Skeletal muscle cell (primary cell): ENCODE measurements at regions not wholly inside any gene's neighbourhood (a gene's known extent, or its start where the extent isn't known, plus 50 kb on each side); places are given as distances from the start of the nearest gene placed in this dataset.

Experiments
- DNase-seq: peaks from one replicate; pipeline ENCODE4 v3.0.0-alpha.2; 2010; ENCODE audit warnings: low read depth
- H3K4me3 ChIP-seq: 2 replicates; pipeline ENCODE4 v1.5.1; 2011; ENCODE audit warnings: low read depth, mild to moderate bottlenecking, control low read depth, low read length, moderate library complexity

DNA sequence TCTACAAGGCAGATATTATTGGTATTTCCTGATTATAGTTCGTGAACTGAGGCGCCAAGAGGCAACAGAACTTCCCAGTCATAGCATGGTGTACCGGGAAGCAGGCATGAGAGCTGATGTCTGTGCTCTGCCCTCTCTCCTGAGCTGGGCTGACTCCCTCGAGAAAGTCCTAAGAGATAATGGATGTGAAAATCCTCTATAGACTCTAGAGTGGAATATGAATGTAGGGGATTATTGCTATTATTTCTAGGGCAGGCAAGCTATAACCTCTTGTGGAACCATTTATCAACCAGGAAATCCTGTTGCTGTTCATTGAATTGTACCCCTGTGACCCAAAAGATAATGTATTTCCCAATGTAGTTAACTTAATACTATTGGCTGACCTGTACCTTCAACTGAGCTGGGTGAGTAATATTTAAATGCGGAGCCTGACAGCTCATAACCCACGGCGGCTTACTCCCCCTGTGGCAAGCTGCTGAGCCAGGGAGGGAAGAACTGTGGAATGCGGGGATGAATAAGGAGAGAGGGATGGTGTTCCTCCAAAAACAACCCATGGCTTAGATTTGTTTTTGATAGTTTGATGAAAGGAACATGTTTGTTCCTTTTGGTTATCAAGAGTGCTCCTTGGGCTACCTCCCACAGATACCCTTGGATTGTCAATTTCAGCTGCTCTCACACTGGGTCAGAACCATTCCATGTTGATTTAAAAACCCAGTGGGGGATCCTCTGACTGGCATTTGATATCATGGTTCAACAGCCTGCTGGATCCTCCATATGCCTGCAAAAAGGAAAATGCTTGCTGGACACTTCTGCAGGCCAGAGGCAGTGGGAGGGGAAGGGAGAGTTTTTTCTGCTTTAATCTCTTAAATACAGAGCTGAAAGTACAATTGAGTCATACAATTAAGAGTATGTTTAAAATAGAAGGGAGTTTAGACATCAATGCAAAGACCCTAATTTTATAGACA lies 339.0 kb upstream of the BOD1L1 start:
- no peak overlapping the region for H3K4me3 ChIP-seq
- no peak for DNase-seq

DNA sequence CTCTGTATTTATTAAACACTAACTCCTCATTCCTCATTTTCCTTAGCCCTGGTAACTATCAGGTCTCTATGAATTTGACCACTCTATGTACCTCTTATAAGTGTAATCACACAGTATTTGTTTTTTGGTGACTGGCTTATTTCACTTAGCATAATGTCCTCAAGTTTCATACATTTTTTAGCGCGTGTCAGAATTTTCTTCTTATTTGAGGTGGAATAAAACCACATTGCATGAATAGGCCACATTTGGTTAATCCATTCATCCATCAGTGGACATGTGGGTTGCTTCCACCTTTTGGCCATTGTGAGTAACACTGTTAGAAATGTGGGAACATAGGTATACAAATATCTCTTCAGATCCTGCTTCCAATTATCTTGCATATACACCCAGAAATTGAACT lies 341.2 kb upstream of the BOD1L1 start:
- DNase-seq = no peak
- H3K4me3 ChIP-seq = no peak overlapping the region

DNA sequence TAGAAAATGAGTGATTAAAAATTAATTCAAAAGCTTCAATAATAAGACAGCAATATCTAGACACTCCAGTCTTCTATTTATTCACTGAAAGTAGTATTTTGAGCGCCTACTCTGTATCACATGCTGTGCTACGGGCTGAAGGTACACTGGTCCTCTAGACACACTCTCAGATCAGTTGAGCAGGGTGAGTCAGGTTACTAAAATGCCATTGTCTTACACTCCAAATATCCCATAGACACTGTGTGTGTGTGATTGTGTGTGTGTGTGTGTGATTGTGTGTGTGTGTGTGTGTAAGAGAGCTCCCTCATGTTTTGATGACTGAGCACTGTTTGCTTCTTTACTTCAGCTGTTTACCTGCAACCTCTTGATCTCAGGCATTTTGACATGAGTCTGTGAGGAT lies 342.8 kb upstream of the BOD1L1 start:
- no peak overlapping the region for H3K4me3 ChIP-seq
- DNase-seq = no peak

DNA sequence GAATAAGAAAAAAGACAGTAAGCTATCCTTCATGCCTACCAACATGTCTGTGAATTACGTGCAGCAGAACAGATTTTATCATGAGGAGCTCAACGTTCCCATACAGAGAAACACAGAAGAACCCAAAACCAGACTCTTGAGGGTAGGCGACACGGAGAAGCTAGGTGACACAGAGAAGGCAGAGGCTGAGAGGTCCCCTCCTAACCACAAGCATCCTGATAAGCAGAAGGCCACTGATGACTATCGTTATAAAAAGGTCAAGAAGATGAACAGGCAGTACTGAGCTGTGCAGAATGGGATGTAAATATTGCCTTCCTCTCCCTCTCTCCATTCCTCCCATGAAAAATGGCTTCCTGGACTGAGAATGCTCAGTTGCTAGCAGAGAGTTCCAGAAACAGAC lies 350.2 kb upstream of the BOD1L1 start:
- DNase-seq = no peak
- H3K4me3 ChIP-seq = no peak overlapping the region

DNA sequence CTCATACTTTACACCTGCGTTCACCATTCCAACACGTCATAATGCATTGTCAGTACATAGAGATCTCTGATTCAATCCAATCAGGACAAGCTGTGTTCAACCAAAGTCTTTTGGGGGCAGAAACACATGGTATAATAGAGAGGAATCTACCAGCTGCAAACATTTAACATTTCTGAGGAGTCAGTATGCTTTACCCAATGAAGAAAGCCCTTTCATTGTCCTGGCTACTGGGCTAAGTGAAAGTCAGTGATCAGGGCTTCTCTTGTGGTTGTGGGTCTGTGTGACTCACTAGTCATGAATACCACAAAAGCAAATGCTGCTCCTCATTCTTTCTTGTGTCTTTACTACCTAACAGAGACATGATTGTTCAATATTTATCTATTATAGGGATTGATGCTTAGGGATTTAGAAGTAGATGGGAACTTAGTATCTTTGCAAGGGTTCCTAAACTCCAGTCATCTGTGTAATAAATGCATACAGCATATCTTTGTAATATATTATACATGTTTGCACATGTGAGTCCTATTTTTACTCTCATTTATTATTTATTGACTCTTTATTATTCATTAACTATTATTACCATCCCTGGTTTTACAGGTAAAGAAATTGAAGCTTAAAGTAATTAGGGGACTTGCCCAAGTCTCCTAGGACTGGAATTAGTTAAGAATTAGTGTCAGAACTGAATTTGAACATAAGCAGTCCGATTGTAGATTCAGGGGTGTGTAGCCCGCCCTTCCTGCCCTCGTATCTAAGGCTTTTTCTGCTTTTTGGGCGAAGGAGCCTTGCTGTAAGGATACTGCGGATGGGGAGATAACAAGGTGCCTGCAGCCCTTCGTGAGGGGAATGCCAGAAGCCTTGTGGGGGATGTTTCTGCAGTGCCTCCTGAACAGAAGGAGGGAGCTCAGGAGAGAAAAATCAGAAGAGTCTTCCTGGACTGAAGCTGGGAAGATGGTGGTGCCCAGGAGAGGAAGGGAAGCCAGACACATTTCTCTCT lies 353.1 kb upstream of the BOD1L1 start:
- DNase-seq = peak; percentile 94

DNA sequence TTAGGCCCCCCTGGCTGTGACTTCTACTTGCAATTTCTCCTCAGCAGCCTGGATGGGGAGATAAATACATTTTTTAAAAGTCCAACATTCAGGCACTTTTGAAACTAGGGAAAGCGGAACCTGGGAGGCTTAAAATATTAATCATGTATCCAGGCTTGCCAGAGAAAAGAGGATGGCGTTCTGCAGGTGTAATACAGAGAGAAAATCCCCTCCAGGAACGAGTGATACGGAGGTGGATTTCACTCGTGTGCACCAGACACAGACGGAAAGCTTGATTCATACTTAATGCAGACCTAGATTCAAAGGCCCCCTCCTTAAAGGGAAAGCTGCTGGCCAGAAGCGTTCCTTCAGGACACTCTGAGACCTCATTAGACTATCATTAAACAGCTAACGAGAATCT lies 354.0 kb upstream of the BOD1L1 start:
- no peak overlapping the region for H3K4me3 ChIP-seq
- no peak for DNase-seq

More for the DNA sequence above, 353.1 kb upstream of the BOD1L1 start:
- no peak overlapping the region for H3K4me3 ChIP-seq

DNA sequence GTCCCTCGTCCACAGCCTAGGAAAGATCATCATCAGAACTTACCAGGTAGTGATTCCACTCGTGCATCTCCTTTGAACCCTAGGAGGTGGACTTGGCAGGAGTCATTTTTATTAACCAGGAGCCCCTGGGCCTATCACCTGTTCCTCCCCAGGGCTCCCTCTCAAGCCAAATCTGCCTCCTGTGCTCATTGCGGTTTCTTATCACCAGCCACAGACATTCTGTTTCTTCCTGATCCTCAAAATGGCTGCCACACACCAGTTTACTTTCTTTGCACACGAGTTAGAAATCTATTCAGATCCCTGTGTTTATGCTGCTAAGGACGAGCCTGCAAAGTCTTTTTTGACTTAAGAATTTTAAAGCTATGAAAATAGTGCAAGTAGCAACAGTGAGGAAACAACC lies 354.5 kb upstream of the BOD1L1 start:
- no peak overlapping the region for H3K4me3 ChIP-seq
- no peak for DNase-seq

DNA sequence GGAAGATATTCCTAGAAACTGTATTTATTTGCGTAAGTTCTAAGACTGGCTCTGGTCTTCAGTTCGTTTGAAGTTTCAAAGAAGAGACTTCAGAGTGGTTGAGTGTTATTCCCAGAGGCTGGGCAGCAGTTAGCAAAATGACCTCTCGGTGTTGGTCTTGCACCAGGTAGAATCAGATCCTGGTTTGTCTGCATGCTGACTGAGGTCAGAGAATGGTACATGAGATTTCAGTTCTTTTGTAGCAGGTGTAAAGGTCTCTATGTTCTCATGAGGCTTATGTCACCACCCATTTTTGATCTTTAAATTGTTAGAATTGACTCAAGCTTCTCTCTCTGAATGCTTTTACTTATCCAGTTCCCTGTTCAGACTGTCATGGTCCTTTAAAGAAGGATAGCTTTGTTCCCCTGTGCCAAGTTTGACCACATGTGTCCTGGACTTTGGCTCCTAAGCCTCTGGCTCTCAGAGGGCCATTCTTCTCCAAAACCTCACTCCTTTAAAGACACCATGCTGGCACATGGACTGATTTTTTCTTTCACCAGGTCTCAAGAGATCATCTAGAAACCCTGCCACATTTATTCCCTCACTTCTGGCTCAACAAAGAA lies 355.8 kb upstream of the BOD1L1 start:
- no peak overlapping the region for H3K4me3 ChIP-seq

DNA sequence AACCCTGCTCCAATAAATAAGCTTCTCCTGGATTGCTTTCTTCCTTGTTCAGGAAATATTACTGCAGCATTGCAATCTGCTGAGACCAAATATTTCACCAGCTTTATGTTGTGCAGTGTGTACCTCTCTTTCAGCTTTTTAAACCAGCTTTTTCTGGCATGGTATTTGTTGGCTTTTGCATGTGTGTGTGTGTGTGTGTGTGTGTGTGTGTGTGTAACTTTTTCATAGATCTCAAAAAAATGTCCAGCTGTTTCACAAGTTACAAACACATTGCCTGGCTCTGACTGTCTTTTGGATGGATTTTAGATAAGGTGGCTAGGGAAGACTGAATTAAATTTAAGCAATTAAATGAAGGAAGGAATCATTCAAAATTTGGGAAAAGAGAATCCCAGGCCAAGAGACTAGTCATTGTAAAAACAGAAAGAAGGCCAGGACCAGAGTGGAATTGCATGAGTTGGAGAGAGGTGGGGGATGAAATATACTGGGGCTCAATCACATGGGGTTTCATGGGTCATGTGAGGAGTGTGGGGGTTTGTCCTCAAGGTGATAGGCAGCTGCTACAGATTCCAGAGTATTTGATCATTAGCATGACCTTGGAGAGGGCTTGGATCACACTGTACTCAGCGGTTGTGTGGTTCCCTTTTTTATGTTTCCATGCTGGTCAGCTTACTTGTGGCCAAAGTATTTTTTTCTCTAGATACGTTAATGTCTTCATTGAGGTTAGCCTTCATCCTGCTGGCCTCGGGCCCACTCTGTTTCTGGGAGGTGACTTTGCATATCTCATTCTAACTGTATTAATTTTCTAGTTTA lies 357.7 kb upstream of the BOD1L1 start:
- no peak overlapping the region for H3K4me3 ChIP-seq
- peak; percentile 93 for DNase-seq

More for the DNA sequence above, 355.8 kb upstream of the BOD1L1 start:
- no peak for DNase-seq

DNA sequence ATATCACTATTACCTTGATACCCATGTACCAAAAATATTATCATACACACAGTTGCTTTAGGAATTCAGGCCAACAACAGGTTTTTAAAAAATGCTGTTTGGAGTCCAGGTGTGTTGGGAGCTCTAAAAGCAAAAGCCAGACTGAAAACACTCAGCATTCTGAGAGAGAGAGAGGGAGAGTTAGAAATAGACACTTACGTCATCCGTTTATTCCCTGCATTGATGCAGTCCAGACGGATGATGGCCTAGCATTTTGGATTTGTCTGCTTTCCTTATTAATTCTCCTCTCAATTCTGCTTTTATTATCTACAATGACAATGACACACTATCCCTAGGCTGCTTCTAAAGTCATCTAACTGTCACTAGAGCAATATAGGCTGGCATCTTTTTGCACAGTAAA lies 358.3 kb upstream of the BOD1L1 start:
- no peak overlapping the region for H3K4me3 ChIP-seq
- no peak for DNase-seq

DNA sequence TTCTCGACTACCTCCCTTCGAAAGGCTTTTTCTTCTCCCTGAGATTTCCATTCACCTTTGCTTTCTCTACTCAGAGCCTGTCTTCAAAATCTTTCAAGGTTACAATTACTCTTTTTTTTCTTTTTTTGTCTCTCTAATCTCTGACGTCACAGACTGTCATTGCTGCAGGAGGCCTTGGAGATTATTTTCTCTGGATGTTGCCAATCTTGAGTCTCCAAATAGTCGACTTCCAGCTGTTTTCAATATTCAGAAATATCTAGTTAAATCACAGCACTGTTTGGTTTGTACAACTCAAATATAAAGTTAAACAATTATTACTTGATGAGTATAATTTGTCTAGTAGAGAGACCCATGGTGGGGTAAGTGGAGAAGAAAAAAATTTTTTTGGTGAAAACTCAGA lies 359.0 kb upstream of the BOD1L1 start:
- no peak overlapping the region for H3K4me3 ChIP-seq
- no peak for DNase-seq

DNA sequence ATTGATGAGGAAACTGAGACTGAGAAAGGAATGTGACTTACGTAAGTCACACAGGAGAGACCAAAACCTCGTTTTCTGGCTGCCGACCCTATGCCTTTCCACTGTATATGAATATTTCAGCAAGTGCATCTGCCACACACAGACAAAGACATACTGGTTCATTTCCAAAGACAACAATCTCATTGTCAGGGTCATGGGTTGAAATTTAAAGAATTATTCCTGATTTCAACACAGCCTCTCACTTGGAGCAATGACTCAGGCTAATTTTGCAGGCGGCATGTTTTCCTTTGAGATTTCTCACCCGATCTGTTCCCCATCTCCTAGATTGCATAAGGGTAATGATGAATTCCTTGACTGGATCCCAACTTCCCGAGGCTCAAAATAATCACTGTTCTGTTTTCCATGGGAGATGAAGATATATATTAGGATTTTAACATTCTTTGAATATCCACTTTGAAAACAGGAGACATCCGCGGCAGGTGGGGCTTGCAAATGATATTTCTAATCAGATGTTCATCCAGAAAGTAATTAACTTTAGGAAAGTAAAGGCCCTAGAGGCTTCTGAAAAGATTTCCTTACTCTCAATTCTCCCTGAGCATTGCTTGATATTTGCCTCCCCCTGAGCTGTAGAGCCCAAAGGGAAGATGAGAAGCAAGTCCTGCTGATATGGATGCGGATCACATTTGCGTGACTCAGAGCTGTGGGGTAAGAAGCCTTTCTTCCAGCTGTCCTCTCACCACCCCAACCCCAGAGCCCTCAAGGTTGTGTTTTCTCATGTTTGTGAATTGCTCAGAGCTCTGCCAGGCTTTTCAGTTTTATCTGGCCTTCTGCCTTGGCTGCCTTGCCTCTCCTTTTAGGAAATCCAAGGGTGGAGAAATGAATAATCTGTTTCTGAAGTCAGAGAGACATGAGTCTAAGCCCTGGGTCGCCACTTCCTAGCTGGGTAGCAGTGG lies 361.1 kb upstream of the BOD1L1 start:
- H3K4me3 ChIP-seq = no peak overlapping the region
- peak; percentile 98 for DNase-seq

DNA sequence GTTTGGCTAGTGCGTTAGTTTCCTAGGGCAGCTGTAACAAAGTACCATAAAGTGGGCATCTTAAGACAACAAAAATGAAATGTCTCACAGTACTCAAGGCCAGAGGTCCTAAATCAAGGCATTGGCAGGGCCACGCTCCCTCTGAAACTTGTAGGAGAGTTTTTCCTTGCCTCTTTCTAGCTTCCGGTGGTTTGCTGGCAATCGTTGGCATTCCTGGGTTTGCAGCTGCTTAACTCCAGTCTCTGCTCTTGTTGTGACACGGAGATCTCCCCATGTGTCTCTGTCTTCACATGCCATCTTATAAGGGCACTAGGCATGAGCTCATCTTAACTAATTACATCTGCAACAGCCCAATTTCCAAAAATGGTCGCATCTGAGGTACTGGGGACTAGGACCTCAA lies 362.0 kb upstream of the BOD1L1 start:
- no peak overlapping the region for H3K4me3 ChIP-seq
- no peak for DNase-seq

DNA sequence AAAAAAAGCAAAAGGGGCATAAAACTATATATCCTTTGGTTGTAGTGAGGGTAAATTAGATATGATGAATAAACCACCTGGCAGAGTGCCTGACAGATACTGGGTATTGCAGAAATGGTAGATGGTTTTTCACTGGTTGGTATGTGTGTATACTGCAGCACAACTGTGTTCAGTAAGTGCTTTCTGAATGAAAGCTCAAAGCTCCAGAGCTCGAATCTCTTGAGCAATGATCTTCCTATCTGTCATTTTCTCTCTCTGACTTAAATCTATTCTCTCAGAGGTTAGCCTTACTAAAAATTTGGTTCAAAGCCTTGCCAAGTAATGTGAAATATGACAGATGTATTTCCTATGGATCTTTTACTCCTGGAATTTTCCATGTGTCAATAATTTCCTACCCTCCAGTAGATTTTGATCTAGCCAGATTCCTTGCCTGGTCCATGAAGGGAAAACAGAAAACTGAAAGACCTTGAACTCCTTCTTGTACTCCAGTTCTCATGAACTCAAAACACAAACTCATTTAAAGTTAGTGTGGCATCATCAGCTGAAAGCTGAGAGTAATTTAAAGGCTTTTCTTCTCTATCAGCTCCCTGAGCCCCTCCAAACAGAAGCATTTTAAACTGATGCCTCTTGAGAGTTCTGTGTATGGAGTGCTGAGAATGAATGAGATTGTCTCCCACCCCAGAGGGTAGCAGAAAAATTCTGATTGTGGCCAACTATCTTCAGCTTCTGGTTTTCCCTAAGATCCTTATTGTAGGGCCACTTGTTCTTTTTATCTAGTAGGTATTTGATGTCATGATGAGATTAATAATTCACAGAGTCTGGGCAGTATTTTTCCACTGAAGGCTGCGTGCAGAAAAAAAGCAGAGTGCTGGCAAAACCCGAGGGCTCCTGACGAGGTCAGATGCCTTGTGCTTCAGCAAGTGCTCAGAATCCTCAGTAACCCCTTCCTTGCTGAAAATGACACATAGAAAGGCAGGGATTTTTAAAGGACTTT lies 363.4 kb upstream of the BOD1L1 start:
- no peak for DNase-seq

DNA sequence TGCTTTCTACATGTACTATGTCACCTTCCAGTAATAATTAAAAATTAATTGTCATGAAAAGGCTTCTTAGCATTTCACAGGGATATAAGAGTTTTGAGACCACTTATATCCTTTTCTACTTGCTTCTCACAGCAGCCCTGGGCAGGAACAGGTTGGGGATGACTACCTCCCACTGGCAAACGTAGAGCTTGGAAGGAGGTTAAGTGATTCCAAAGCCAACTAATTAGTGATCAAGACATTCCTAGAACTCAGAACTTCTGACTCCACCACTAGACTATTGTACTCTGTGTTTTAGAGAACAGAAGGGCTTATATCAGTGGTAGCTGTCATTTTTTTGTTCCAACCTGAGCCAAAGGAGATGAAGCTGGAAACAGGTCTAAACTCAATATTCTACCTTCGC lies 364.5 kb upstream of the BOD1L1 start:
- H3K4me3 ChIP-seq = no peak overlapping the region
- DNase-seq = no peak

More for the DNA sequence above, 363.4 kb upstream of the BOD1L1 start:
- no peak overlapping the region for H3K4me3 ChIP-seq

DNA sequence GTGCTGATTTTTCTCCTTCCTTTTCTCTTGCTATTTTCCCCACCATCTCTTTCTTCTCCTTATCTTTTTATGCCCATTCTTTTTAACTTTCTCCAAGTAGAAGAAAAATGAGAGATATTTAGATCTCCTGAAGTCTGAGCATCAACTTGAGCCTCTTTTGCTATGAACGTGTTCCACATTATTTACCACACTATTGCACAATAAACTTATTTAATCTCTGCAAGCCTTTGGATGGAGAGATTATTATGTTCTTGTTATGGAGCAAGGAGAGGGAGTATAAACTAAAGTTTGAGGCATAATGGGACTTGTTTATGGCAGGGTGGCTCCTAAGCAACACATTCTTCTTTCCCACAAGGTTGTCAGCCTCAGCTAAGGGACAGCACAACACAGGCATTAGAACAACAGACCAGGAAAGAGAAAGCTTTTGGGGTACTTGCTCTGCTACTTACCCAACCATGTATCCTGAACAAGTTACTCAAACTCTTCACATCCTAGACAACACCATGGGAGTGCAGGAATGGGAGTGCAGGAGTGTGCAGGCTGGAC lies 365.5 kb upstream of the BOD1L1 start:
- DNase-seq = no peak
- no peak overlapping the region for H3K4me3 ChIP-seq

DNA sequence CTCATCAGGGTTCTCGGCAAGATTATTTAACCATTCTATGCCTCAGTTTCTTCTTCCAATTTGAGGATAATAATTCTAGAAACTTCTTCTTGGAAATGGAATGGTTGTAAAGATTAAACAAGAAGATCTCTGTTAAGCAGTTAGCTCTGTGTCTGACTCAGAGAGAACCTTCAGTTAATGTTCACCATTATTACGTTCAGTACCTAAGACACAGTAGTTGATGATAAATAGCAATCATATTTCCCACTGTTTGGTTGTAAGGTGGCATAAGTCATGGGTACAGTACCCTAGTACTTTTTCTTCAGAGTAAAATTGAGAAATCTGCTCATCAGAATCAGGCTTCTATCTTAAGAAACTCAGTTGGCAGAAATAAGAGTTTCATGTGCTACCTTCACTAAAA lies 366.5 kb upstream of the BOD1L1 start:
- no peak for DNase-seq
- H3K4me3 ChIP-seq = no peak overlapping the region
